GM12891 (cell line): ENCODE measurements at regions not wholly inside any gene's neighbourhood (a gene's known extent, or its start where the extent isn't known, plus 50 kb on each side); places are given as distances from the start of the nearest gene placed in this dataset.

Experiments
- DNase-seq: peaks from one replicate; pipeline ENCODE4 v3.0.0; 2011; ENCODE audit warnings: low spot score; ENCODE audit not compliant: insufficient read length
- FAIRE-seq: peaks from 2 replicates; lab custom pipeline; 2011; peaks lifted over from hg19 to GRCh38; lab: Jason Lieb, UNC
- PAX5 ChIP-seq: IDR thresholded peaks from 2 replicates; pipeline ENCODE4 v1.6.1; 2011; ENCODE audit warnings: low read length, moderate library complexity, mild to moderate bottlenecking; ENCODE audit not compliant: insufficient read depth, severe bottlenecking
- POLR2A ChIP-seq: IDR thresholded peaks from 2 replicates; pipeline ENCODE4 v1.6.1; 2011; ENCODE audit warnings: low read depth, low read length, control low read depth
- POLR2AphosphoS5 ChIP-seq: IDR thresholded peaks from 2 replicates; pipeline ENCODE4 v1.6.1; 2011; ENCODE audit warnings: low read depth, low read length, control low read depth
- POU2F2 ChIP-seq: IDR thresholded peaks from 2 replicates; pipeline ENCODE4 v1.6.1; 2011; ENCODE audit warnings: low read depth, mild to moderate bottlenecking, control low read depth, low read length, moderate library complexity
- SPI1 ChIP-seq: IDR thresholded peaks from 2 replicates; pipeline ENCODE4 v1.6.1; 2011; ENCODE audit warnings: low read depth, low read length, control low read depth
- TAF1 ChIP-seq: IDR thresholded peaks from 2 replicates; pipeline ENCODE4 v1.6.1; 2011; ENCODE audit warnings: low read depth, low read length, control low read depth

- TF ChIP-seq TAF1 (no peak), POLR2A (no peak), POLR2AphosphoS5 (no peak), SPI1 (no peak), PAX5 (no peak), POU2F2 (no peak)
- DNase-seq (no peak), FAIRE-seq (no peak)
These were observed 140.0 kb upstream of the LHX5 start for GRCh38 chr12:113611652-113612051.

GRCh38 chr12:113610698-113611097 lies 139.0 kb upstream of the LHX5 start:
- no peak for TF ChIP-seq SPI1
- TF ChIP-seq TAF1, result no peak
- TF ChIP-seq PAX5, result no peak
- TF ChIP-seq POU2F2, result no peak
- TF ChIP-seq POLR2A, result no peak
- no peak for TF ChIP-seq POLR2AphosphoS5
- no peak for DNase-seq
- no peak for FAIRE-seq

GRCh38 chr12:113609692-113610469 lies 138.2 kb upstream of the LHX5 start:
- TF ChIP-seq POLR2A (no peak), TAF1 (no peak), POU2F2 (no peak), POLR2AphosphoS5 (no peak), SPI1 (no peak), PAX5 (no peak)
- FAIRE-seq (no peak), DNase-seq (no peak)

- TF ChIP-seq SPI1 (no peak), PAX5 (no peak), POLR2A (no peak), POU2F2 (no peak), POLR2AphosphoS5 (no peak), TAF1 (no peak)
- FAIRE-seq, result no peak
- no peak for DNase-seq
These were observed 133.0 kb upstream of the LHX5 start for GRCh38 chr12:113604666-113605065.

GRCh38 chr12:113601656-113602263 lies 130.1 kb upstream of the LHX5 start:
- no peak for TF ChIP-seq POU2F2
- no peak for TF ChIP-seq SPI1
- TF ChIP-seq TAF1, result no peak
- TF ChIP-seq POLR2AphosphoS5, result no peak
- no peak for FAIRE-seq
- no peak for DNase-seq

- TF ChIP-seq POU2F2 (no peak), POLR2A (no peak), TAF1 (no peak), SPI1 (no peak), POLR2AphosphoS5 (no peak), PAX5 (no peak)
- DNase-seq (no peak), FAIRE-seq (no peak)
These were observed 127.2 kb upstream of the LHX5 start for GRCh38 chr12:113598815-113599406.

- TF ChIP-seq TAF1 (no peak), POU2F2 (no peak), POLR2AphosphoS5 (no peak), POLR2A (no peak)
- FAIRE-seq (no peak), DNase-seq (no peak)
These were observed 123.3 kb upstream of the LHX5 start for GRCh38 chr12:113594967-113595366.

GRCh38 chr12:113591480-113591974 lies 119.9 kb upstream of the LHX5 start:
- DNase-seq, result peak; percentile 44
- TF ChIP-seq POLR2A, result no peak
- no peak for TF ChIP-seq POU2F2
- no peak for TF ChIP-seq TAF1
- TF ChIP-seq PAX5, result no peak
- no peak for TF ChIP-seq SPI1
- no peak for TF ChIP-seq POLR2AphosphoS5
- no peak for FAIRE-seq

- TF ChIP-seq POU2F2, result no peak
- no peak for TF ChIP-seq POLR2A
- no peak for TF ChIP-seq TAF1
- no peak for TF ChIP-seq PAX5
- DNase-seq (no peak), FAIRE-seq (no peak)
These were observed 117.8 kb upstream of the LHX5 start for GRCh38 chr12:113589437-113589836.
